ENCODE measurements at regions not wholly inside any gene's neighbourhood (a gene's known extent, or its start where the extent isn't known, plus 50 kb on each side); places are given as distances from the start of the nearest gene placed in this dataset.

GRCh38 chr9:102551346-102551745 is 443.8 kb upstream of the CYLC2 start:
- H3K4me3 ChIP-seq (replicated peaks in 1 of 4; ENCODE audit: control extremely low read depth in 1 of 4, insufficient read depth in 1 of 4, low read depth in 3 of 4, low read length in 4 of 4): no peak overlapping the region
- no peak for DNase-seq (ENCODE audit: low read depth in 2 of 2)
- H3K4me2 ChIP-seq (ENCODE audit: extremely low read depth, insufficient read depth, low read length): no peak overlapping the region
- H3K9ac ChIP-seq (ENCODE audit: insufficient read depth, low read length): no peak overlapping the region
- no peak overlapping the region for H3K27ac ChIP-seq (ENCODE audit: insufficient read depth, low read length)
- H3K36me3 ChIP-seq (ENCODE audit: control insufficient read depth, insufficient read depth, low read length): no peaks in the 10 kb centered on the region
- H3K4me1 ChIP-seq (ENCODE audit: control insufficient read depth, extremely low read depth, insufficient read depth, low read length): no peaks in the 10 kb centered on the region
- TF ChIP-seq CTCF (conservative IDR thresholded peaks at IDR 0.05 in 1 of 2, IDR thresholded peaks at IDR 0.05 in 1 of 2; ENCODE audit: low read depth in 1 of 2, low read length in 2 of 2): no peak
- H4K20me1 ChIP-seq (ENCODE audit: control insufficient read depth, extremely low read depth, insufficient read depth, low read length): no peaks in the 10 kb centered on the region
- no peaks in the 10 kb centered on the region for H3K79me2 ChIP-seq (ENCODE audit: control insufficient read depth, insufficient read depth, low read length)
- no peaks in the 10 kb centered on the region for H3K9me3 ChIP-seq (ENCODE audit: control insufficient read depth, insufficient read depth, low read depth, low read length)
- no peak overlapping the region for H2AFZ ChIP-seq (ENCODE audit: low read length)
- H3K27me3 ChIP-seq (ENCODE audit: control insufficient read depth, insufficient read depth, low read length): no peaks in the 10 kb centered on the region

GRCh38 chr9:102550886-102551285 is 444.2 kb upstream of the CYLC2 start:
- Histone ChIP-seq H3K36me3 (ENCODE audit: control insufficient read depth, insufficient read depth, low read length) (no peaks in the 10 kb centered on the region), H3K79me2 (ENCODE audit: control insufficient read depth, insufficient read depth, low read length) (no peaks in the 10 kb centered on the region)

GRCh38 chr9:102550266-102550665 is 444.9 kb upstream of the CYLC2 start:
- no peak overlapping the region for H3K9ac ChIP-seq (ENCODE audit: insufficient read depth, low read length)
- no peak overlapping the region for H2AFZ ChIP-seq (ENCODE audit: low read length)
- H4K20me1 ChIP-seq (ENCODE audit: control insufficient read depth, extremely low read depth, insufficient read depth, low read length): no peaks in the 10 kb centered on the region
- no peak for DNase-seq (ENCODE audit: low read depth in 2 of 2)
- H3K36me3 ChIP-seq (ENCODE audit: control insufficient read depth, insufficient read depth, low read length): no peaks in the 10 kb centered on the region
- H3K27ac ChIP-seq (ENCODE audit: insufficient read depth, low read length): no peak overlapping the region
- no peaks in the 10 kb centered on the region for H3K27me3 ChIP-seq (ENCODE audit: control insufficient read depth, insufficient read depth, low read length)
- no peaks in the 10 kb centered on the region for H3K79me2 ChIP-seq (ENCODE audit: control insufficient read depth, insufficient read depth, low read length)
- H3K4me1 ChIP-seq (ENCODE audit: control insufficient read depth, extremely low read depth, insufficient read depth, low read length): no peaks in the 10 kb centered on the region
- H3K4me2 ChIP-seq (ENCODE audit: extremely low read depth, insufficient read depth, low read length): no peak overlapping the region
- no peak overlapping the region for H3K4me3 ChIP-seq (replicated peaks in 1 of 4; ENCODE audit: control extremely low read depth in 1 of 4, insufficient read depth in 1 of 4, low read depth in 3 of 4, low read length in 4 of 4)
- TF ChIP-seq EZH2 (IDR thresholded peaks at IDR 0.05; ENCODE audit: low read length, missing control alignments) (no peak), CTCF (conservative IDR thresholded peaks at IDR 0.05 in 1 of 2, IDR thresholded peaks at IDR 0.05 in 1 of 2; ENCODE audit: low read depth in 1 of 2, low read length in 2 of 2) (no peak)
- H3K9me3 ChIP-seq (ENCODE audit: control insufficient read depth, insufficient read depth, low read depth, low read length): no peaks in the 10 kb centered on the region

More at GRCh38 chr9:102550886-102551285, 444.2 kb upstream of the CYLC2 start:
- DNase-seq (ENCODE audit: low read depth in 2 of 2): no peak
- Histone ChIP-seq H3K27me3 (ENCODE audit: control insufficient read depth, insufficient read depth, low read length) (no peaks in the 10 kb centered on the region), H3K9ac (ENCODE audit: insufficient read depth, low read length) (no peak overlapping the region), H2AFZ (ENCODE audit: low read length) (no peak overlapping the region), H3K4me3 (replicated peaks in 1 of 4; ENCODE audit: control extremely low read depth in 1 of 4, insufficient read depth in 1 of 4, low read depth in 3 of 4, low read length in 4 of 4) (no peak overlapping the region), H3K4me1 (ENCODE audit: control insufficient read depth, extremely low read depth, insufficient read depth, low read length) (no peaks in the 10 kb centered on the region), H3K4me2 (ENCODE audit: extremely low read depth, insufficient read depth, low read length) (no peak overlapping the region), H3K9me3 (ENCODE audit: control insufficient read depth, insufficient read depth, low read depth, low read length) (no peaks in the 10 kb centered on the region), H4K20me1 (ENCODE audit: control insufficient read depth, extremely low read depth, insufficient read depth, low read length) (no peaks in the 10 kb centered on the region), H3K27ac (ENCODE audit: insufficient read depth, low read length) (no peak overlapping the region)
- TF ChIP-seq CTCF (conservative IDR thresholded peaks at IDR 0.05 in 1 of 2, IDR thresholded peaks at IDR 0.05 in 1 of 2; ENCODE audit: low read depth in 1 of 2, low read length in 2 of 2) (no peak), EZH2 (IDR thresholded peaks at IDR 0.05; ENCODE audit: low read length, missing control alignments) (no peak)

Measured in fibroblast of lung (primary cell).